Large intestine (tissue), 3 donors: ENCODE measurements at regions not wholly inside any gene's neighbourhood (a gene's known extent, or its start where the extent isn't known, plus 50 kb on each side); places are given as distances from the start of the nearest gene placed in this dataset.

ENCODE experiments used
- DNase-seq, 2 donors: peaks; one replicate each; pipeline versions ENCODE4 v3.0.0 to v3.0.0-alpha.2; 2013
- H3K27ac ChIP-seq: one replicate; pipeline ENCODE4 v1.5.1; 2013; ENCODE audit warnings: low read length
- H3K27me3 ChIP-seq: 2 replicates; pipeline ENCODE4 v1.6.1; 2013; ENCODE audit warnings: low read length; ENCODE audit not compliant: control insufficient read depth, insufficient read depth
- H3K36me3 ChIP-seq: 2 replicates; pipeline ENCODE4 v1.6.1; 2013; ENCODE audit warnings: low read length; ENCODE audit not compliant: control insufficient read depth, insufficient read depth
- H3K4me1 ChIP-seq: one replicate; pipeline ENCODE4 v1.6.1; 2013; ENCODE audit warnings: low read length; ENCODE audit not compliant: control insufficient read depth, insufficient read depth
- H3K4me3 ChIP-seq: one replicate; pipeline ENCODE4 v1.5.1; 2013; ENCODE audit warnings: low read length
- H3K9me3 ChIP-seq: one replicate; pipeline ENCODE4 v1.6.1; 2013; ENCODE audit warnings: mild to moderate bottlenecking, low read depth, low read length, moderate library complexity; ENCODE audit not compliant: control insufficient read depth
- WGBS: methylation state at CpG from one replicate; pipeline ENCODE4 v1.1.5; 2013; ENCODE audit warnings: low lambda C conversion rate; ENCODE audit not compliant: insufficient coverage; 5-methylcytosine and 5-hydroxymethylcytosine counted together

DNA sequence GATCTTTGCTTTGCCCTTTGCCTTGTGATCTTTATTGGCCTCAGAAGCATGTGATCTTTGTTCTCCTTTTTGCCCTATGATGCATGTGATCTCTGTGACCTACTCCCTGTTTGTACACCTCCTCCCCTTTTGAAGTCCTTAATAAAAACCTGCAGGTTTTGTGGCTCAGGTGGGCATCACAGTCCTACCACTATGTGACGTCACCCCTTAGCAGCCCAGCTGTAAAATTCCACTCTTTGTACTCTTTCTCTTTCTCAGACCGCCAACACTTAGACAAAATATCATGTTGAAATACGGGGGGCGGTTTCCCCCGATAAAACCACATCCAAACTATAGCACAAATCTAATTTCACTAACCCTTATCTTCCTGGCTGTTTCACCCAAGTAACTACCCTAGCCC is 76.7 kb upstream of the RAPGEF4 start:
- DNase-seq: no peak
- H3K4me1 ChIP-seq: no peaks in the 10 kb centered on the region
- no CpG with 5 or more reads among the region's 5 CpGs for WGBS

DNA sequence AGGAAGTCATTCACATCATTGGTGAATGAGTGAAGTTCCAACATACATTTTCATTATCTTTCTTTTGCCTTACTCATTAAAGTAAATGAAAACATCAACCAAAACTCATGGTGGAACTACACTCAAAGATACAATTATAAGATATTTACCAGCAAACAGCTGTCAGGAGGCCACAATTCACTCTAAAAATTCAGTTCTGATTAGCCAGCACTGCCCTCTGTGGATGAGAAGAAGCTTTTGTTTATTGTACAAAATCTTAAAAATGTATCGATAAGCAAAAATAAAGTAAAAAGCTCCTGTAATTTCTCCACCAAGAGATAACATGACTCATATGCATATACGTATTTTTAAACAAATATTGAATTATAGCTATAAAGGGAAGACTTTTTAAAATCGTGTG is 73.5 kb upstream of the RAPGEF4 start:
- Histone ChIP-seq H3K27ac (no peak overlapping the region), H3K9me3 (peaks cover 5% of the 10 kb centered on the region), H3K4me1 (no peaks in the 10 kb centered on the region), H3K4me3 (no peak overlapping the region), H3K27me3 (no peaks in the 10 kb centered on the region), H3K36me3 (no peaks in the 10 kb centered on the region)
- 100% methylated on average over 2 of the region's 3 CpGs for WGBS
- no peak for DNase-seq

More for the DNA sequence above, 76.7 kb upstream of the RAPGEF4 start:
- Histone ChIP-seq H3K36me3 (no peaks in the 10 kb centered on the region), H3K4me3 (no peak overlapping the region), H3K9me3 (peaks cover 5% of the 10 kb centered on the region), H3K27ac (no peak overlapping the region), H3K27me3 (no peaks in the 10 kb centered on the region)

DNA sequence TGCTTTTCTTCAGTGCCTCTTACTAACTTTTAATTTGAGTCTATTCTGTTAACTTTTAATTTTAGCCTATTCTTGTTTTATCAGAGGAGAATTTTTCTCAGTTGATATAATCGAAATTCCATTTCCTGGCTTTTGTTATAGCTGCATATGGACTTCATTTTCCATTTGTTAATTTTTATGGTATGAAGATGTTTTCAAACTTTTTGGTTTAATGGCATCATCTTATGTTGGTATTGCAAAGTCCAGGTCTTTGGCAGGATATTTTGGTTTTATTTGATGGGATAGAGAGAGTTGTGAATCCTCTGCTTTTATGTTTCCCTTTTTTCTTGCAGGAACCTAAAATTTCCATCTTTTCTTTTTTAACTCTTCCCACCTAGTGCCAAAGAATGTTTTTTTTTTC is 70.9 kb upstream of the RAPGEF4 start:
- no peaks in the 10 kb centered on the region for H3K4me1 ChIP-seq

DNA sequence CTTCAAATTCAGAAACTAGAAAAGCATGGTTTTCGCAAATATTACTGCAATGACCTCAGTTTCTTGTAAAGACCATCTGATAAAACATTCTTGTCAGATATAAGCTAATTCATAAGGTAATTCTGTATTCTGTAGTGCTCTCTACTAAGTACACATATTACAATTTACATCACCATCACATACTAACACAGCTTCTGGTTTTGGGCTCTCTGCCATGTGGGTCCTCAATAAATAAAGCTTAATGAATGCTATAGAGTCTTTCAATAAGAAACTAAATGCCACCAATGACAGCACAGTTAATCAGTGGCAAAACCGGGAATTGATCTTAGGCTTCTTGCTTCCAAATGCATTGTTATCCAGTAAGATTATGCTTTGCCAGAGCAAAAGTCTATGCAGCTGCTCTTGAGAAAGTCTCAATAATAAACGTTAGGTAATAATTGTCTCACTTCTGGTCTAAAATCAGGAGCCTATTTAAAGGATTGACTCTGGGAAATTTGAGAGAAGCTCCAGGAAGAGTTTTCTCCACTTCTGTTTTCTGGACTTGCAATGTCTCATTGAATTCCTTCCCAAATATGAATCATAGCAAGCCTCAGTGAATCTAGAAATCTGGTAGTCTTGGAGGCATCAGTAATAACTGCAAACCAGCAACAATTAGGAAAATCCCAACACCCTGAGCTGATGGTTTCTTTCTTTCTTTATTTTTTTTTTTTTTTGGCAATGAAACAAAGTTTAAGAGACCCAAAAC is 67.9 kb upstream of the RAPGEF4 start:
- Histone ChIP-seq H3K27me3 (no peaks in the 10 kb centered on the region), H3K36me3 (no peaks in the 10 kb centered on the region), H3K9me3 (no peaks in the 10 kb centered on the region), H3K4me1 (peaks cover 5% of the 10 kb centered on the region), H3K4me3 (no peak overlapping the region), H3K27ac (no peak overlapping the region)
- DNase-seq: no peak
- WGBS: 83% methylated on average over 1 of the region's 3 CpGs

More for the DNA sequence above, 70.9 kb upstream of the RAPGEF4 start:
- WGBS: 88% methylated on average over 1 of the region's 1 CpG
- H3K4me3 ChIP-seq: no peak overlapping the region
- no peaks in the 10 kb centered on the region for H3K9me3 ChIP-seq
- no peak for DNase-seq
- no peak overlapping the region for H3K27ac ChIP-seq
- no peaks in the 10 kb centered on the region for H3K27me3 ChIP-seq
- no peaks in the 10 kb centered on the region for H3K36me3 ChIP-seq

DNA sequence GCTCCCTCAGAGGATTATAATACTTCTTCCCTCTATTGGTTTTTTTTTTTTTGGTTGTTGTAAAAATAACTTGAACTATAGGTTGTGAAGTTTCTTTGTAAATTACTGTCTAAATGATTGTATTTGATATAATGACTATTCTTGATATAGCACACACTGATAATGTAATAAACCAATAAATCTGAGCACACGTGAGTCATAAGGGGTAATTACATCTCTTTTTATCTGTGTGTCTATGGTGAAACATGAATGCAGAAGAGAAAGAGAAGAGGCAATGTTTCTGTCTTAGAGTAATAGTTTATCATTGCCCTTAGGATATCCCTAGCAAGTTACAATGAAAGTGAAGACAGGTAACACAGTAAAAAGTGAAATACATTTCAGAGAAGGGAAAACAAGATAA is 64.1 kb upstream of the RAPGEF4 start:
- Histone ChIP-seq H3K4me1 (peaks cover 16% of the 10 kb centered on the region), H3K36me3 (no peaks in the 10 kb centered on the region), H3K9me3 (peaks cover 3% of the 10 kb centered on the region), H3K27me3 (no peaks in the 10 kb centered on the region), H3K4me3 (no peak overlapping the region), H3K27ac (no peak overlapping the region)
- DNase-seq: peak; percentile 26 to 62
- WGBS: no CpG with 5 or more reads among the region's 1 CpG

DNA sequence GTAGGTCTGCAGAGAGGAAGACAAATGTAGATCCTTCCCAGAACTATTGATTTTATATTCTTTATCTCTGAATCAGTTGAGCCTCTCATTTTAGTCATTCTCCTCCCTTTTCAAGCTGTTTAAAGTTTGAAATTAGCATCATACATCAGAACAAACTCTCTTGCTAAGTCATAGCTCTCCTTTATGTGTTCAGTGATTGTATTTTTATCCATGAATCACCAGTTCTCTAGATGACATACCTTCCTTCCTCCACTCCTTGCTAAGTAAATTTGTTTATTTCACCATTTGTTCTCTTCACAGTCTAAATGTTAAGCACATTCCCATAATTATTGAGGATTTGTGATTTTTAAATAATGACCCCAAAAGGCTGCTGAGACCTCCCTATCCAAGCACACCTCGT is 63.5 kb upstream of the RAPGEF4 start:
- Histone ChIP-seq H3K9me3 (peaks cover 3% of the 10 kb centered on the region), H3K4me1 (peaks cover 16% of the 10 kb centered on the region), H3K4me3 (no peak overlapping the region), H3K27ac (no peak overlapping the region), H3K27me3 (no peaks in the 10 kb centered on the region), H3K36me3 (no peaks in the 10 kb centered on the region)
- WGBS: no CpG with 5 or more reads among the region's 1 CpG
- DNase-seq: no peak

DNA sequence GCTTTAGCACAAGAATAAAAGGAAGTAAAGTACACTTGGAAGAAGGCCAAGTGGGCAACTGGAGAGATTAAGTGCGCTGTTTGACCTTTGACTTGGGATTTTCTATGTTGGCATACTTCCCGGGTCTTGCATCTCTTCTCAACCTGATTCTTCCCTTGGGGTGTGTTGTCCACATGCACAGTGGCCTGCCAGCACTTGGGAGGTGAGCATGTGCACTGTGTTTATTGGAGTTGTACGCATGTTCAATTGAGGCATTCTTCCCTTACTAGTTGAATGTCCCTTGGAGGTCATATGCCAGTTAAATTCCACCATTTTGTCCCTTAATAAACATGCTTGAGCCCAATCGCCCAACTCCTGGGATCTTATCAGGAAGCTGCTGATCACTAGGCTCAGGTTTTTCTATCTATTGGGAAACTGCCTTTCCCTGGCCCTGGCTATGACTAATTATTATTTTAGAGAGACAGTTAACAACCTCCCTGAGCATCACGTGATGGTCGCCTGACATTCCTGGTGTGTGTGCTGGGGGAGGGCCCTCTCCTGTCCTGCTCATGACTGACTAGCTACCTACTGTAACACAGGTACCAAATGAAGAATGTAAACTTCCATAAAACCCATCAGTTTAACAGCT is 62.5 kb upstream of the RAPGEF4 start:
- peak overlapping the region; percentile 31 for H3K27ac ChIP-seq
- no peak overlapping the region for H3K4me3 ChIP-seq
- WGBS: 20% methylated on average over 1 of the region's 6 CpGs
- no peaks in the 10 kb centered on the region for H3K36me3 ChIP-seq
- no peaks in the 10 kb centered on the region for H3K27me3 ChIP-seq
- peaks cover 3% of the 10 kb centered on the region for H3K9me3 ChIP-seq
- peaks cover 16% of the 10 kb centered on the region for H3K4me1 ChIP-seq
- peak; percentile 75 to 86 for DNase-seq

DNA sequence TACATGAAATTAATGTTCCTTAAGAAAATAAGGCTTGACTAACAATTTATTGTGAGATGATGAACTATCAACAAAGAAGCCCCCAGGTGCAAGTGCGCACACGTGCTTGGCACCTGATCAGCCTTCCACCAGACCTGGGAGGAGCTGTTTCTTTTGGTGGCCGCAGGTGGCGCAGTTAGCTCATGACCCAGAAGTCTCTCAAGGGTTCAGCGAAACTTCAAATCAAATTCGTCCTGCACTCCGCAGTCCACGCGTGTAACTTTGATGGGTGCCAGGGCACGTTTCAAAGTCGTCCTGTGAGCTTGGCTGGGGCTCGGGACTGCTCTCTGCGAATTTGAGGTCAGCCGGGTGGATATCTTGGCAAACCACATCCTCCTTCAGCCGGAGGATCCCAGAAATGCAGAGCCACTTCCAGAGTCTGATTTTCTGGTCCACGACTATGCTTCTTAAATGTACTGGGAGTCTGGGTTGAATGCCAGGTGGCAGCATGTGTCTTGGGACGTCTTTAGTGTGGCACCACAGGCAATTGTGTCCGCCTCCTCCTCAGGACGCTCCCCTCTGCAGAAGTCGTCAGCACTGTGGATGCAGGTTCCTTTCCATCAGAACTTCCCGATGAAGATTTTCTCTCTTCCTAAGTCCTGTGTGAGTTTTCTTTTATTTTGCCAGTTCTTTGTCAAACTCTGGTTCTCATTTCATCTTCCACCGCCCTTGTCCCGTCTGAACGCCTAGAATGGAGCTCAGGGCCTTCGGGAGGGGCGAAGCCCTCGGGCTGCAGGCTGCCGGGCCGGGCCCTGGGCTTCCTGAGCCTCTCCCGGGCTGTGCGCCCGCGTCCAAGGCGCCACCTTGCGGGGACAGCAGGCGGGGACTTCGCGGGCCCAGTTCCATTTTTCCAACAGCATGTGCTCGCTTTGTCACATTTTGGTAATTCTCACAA is 61.3 kb upstream of the RAPGEF4 start:
- no peak overlapping the region for H3K4me3 ChIP-seq
- peaks cover 3% of the 10 kb centered on the region for H3K9me3 ChIP-seq
- no peaks in the 10 kb centered on the region for H3K27me3 ChIP-seq
- no peak overlapping the region for H3K27ac ChIP-seq
- H3K36me3 ChIP-seq: no peaks in the 10 kb centered on the region
- WGBS: 94% methylated on average over 2 of the region's 39 CpGs
- DNase-seq: peak in 1 of 2 donors; percentile 20
- H3K4me1 ChIP-seq: peaks cover 16% of the 10 kb centered on the region

DNA sequence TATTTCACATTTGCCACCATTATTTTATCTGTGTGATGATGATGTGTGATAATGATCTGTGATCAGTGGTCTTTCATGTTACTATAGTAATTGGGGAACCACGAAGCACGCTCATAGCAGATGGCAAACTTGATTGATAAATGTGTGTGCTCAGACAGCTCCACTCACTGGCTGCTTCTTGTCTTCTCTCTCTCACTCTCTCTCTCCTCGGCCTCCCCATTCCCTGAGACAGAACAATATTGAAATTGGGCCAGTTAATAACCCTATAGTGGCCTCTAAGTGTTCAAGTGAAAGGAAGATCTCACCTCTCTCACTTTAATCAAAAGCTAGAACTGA is 60.7 kb upstream of the RAPGEF4 start:
- Histone ChIP-seq H3K4me3 (no peak overlapping the region), H3K36me3 (no peaks in the 10 kb centered on the region), H3K9me3 (peaks cover 3% of the 10 kb centered on the region), H3K4me1 (peaks cover 16% of the 10 kb centered on the region), H3K27me3 (no peaks in the 10 kb centered on the region), H3K27ac (no peak overlapping the region)
- DNase-seq: no peak
- WGBS: no CpG with 5 or more reads among the region's 3 CpGs

DNA sequence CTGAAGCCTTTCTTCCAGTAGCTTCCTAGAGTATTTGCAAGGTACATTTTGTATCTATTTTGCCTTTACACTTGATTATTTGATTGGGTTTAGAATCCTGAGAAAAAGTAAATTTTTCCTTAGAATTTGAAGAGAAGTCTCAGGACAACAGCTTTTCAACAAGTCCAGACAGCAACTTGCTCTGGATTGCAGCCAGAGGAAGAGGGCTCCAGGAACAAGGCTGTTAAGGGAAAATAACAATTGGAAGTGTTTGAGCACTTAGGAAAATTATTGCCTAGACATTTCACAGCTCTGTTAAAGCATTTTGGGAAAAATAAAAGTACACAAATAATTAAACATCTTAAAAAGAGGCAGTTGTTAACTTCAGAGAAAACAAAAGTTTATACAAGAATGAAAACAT is 58.3 kb upstream of the RAPGEF4 start:
- H3K4me1 ChIP-seq: peaks cover 13% of the 10 kb centered on the region

More for the DNA sequence above, 58.3 kb upstream of the RAPGEF4 start:
- Histone ChIP-seq H3K4me3 (no peak overlapping the region), H3K27me3 (no peaks in the 10 kb centered on the region), H3K9me3 (peaks cover 3% of the 10 kb centered on the region), H3K36me3 (no peaks in the 10 kb centered on the region), H3K27ac (no peak overlapping the region)
- peak in 1 of 2 donors; percentile 8 for DNase-seq
